H9 (cell line): ENCODE measurements at regions not wholly inside any gene's neighbourhood (a gene's known extent, or its start where the extent isn't known, plus 50 kb on each side); places are given as distances from the start of the nearest gene placed in this dataset.

ENCODE experiments used
- DNase-seq: peaks from one replicate; pipeline ENCODE4 v3.0.0-alpha.2; 2017
- H2AFZ ChIP-seq: one replicate; pipeline ENCODE4 v1.6.1; 2013; ENCODE audit warnings: mild to moderate bottlenecking, low read length, control low read depth, moderate library complexity
- H2AK5ac ChIP-seq: 2 replicates; pipeline ENCODE4 v1.6.1; 2013; ENCODE audit warnings: low read length, control low read depth, mixed read lengths; ENCODE audit not compliant: insufficient read length
- H2BK120ac ChIP-seq: one replicate; pipeline ENCODE4 v1.6.1; 2013; ENCODE audit warnings: low read depth, mild to moderate bottlenecking, low read length, control low read depth, inconsistent platforms; ENCODE audit not compliant: poor library complexity, severe bottlenecking
- H2BK12ac ChIP-seq: 2 replicates; pipeline ENCODE4 v1.6.1; 2013; ENCODE audit warnings: low read length, control low read depth, mixed read lengths, low read depth; ENCODE audit not compliant: insufficient read length
- H2BK15ac ChIP-seq: 2 replicates; pipeline ENCODE4 v1.6.1; 2013; ENCODE audit warnings: low read depth, low read length, control low read depth
- H2BK20ac ChIP-seq: one replicate; pipeline ENCODE4 v1.6.1; 2013; ENCODE audit warnings: low read depth, mild to moderate bottlenecking, low read length, control low read depth, inconsistent platforms; ENCODE audit not compliant: poor library complexity, severe bottlenecking
- H2BK5ac ChIP-seq: 2 replicates; pipeline ENCODE4 v1.6.1; 2013; ENCODE audit warnings: low read length, control low read depth, mixed read lengths; ENCODE audit not compliant: insufficient read length
- H3K14ac ChIP-seq: 2 replicates; pipeline ENCODE4 v1.6.1; 2013; ENCODE audit warnings: low read length, control low read depth; ENCODE audit not compliant: insufficient read depth
- H3K18ac ChIP-seq: 2 replicates; pipeline ENCODE4 v1.6.1; 2013; ENCODE audit warnings: low read depth, mild to moderate bottlenecking, mixed read lengths, low read length, control low read depth; ENCODE audit not compliant: insufficient read length
- H3K23ac ChIP-seq: 2 replicates; pipeline ENCODE4 v1.6.1; 2013; ENCODE audit warnings: low read length, control low read depth, mixed read lengths, low read depth; ENCODE audit not compliant: insufficient read length
- H3K23me2 ChIP-seq: 2 replicates; pipeline ENCODE4 v1.6.1; 2013; ENCODE audit warnings: low read depth, mild to moderate bottlenecking, mixed read lengths, low read length, control low read depth; ENCODE audit not compliant: insufficient read length, poor library complexity, severe bottlenecking
- H3K27ac ChIP-seq: 2 replicates; pipeline ENCODE4 v1.5.1; 2013; ENCODE audit warnings: low read length, control low read depth, mixed read lengths, low read depth; ENCODE audit not compliant: insufficient read length
- H3K27me3 ChIP-seq: 2 replicates; pipeline ENCODE4 v1.6.1; 2013; ENCODE audit warnings: low read length, control low read depth, inconsistent platforms; ENCODE audit not compliant: insufficient read depth
- H3K4ac ChIP-seq: 2 replicates; pipeline ENCODE4 v1.6.1; 2013; ENCODE audit warnings: low read depth, mild to moderate bottlenecking, control low read depth, inconsistent platforms, low read length, moderate library complexity
- H3K4me1 ChIP-seq: 2 replicates; pipeline ENCODE4 v1.6.1; 2013; ENCODE audit warnings: low read length, control low read depth, inconsistent platforms; ENCODE audit not compliant: insufficient read depth
- H3K4me2 ChIP-seq: 2 replicates; pipeline ENCODE4 v1.6.1; 2013; ENCODE audit warnings: low read length, control low read depth, mixed read lengths; ENCODE audit not compliant: insufficient read length, insufficient read depth
- H3K56ac ChIP-seq: 2 replicates; pipeline ENCODE4 v1.6.1; 2013; ENCODE audit warnings: low read depth, mild to moderate bottlenecking, mixed read lengths, low read length, control low read depth; ENCODE audit not compliant: insufficient read length
- H3K79me1 ChIP-seq: 2 replicates; pipeline ENCODE4 v1.6.1; 2013; ENCODE audit warnings: low read depth, mild to moderate bottlenecking, moderate library complexity, low read length, control low read depth, inconsistent platforms; ENCODE audit not compliant: insufficient read depth, poor library complexity, severe bottlenecking
- H3K79me2 ChIP-seq: 2 replicates; pipeline ENCODE4 v1.6.1; 2013; ENCODE audit warnings: low read length, control low read depth, inconsistent platforms; ENCODE audit not compliant: insufficient read depth
- H3K9ac ChIP-seq: 2 replicates; pipeline ENCODE4 v1.6.1; 2013; ENCODE audit warnings: low read length, control low read depth, mixed read lengths; ENCODE audit not compliant: insufficient read length; ENCODE audit errors: extremely low read depth
- H3K9me3 ChIP-seq: one replicate; pipeline ENCODE4 v1.6.1; 2013; ENCODE audit warnings: low read depth, low read length, inconsistent platforms; ENCODE audit not compliant: control insufficient read depth
- H3T11ph ChIP-seq: one replicate; pipeline ENCODE4 v1.6.1; 2013; ENCODE audit warnings: mild to moderate bottlenecking, low read length, control low read depth, inconsistent platforms
- H4K20me1 ChIP-seq: one replicate; pipeline ENCODE4 v1.6.1; 2013; ENCODE audit not compliant: control insufficient read depth, insufficient read length, insufficient read depth
- H4K5ac ChIP-seq: 2 replicates; pipeline ENCODE4 v1.6.1; 2013; ENCODE audit warnings: low read depth, mild to moderate bottlenecking, mixed read lengths, low read length, control low read depth; ENCODE audit not compliant: insufficient read length
- H4K8ac ChIP-seq: replicated peaks from 2 replicates; pipeline ENCODE4 v1.6.1; 2013; ENCODE audit warnings: low read length, control low read depth, mixed read lengths, low read depth; ENCODE audit not compliant: insufficient read length
- H4K91ac ChIP-seq: 2 replicates; pipeline ENCODE4 v1.6.1; 2013; ENCODE audit warnings: low read depth, mild to moderate bottlenecking, moderate library complexity, mixed read lengths, low read length, control low read depth; ENCODE audit not compliant: insufficient read length
- H3K27ac Mint-ChIP-seq, 3 experiments: 2 replicates in 2 of 3; 3 replicates in 1 of 3; pipeline ENCODE4 v1.8.0; 2020 to 2021; ENCODE audit warnings: mixed read lengths in 3 of 3, mild to moderate bottlenecking in 1 of 3, moderate library complexity in 1 of 3
- H3K27me3 Mint-ChIP-seq: 2 replicates; pipeline ENCODE4 v1.8.0; 2021; ENCODE audit warnings: low read depth, mild to moderate bottlenecking, moderate library complexity, mixed read lengths
- H3K36me3 Mint-ChIP-seq, 3 experiments: 2 replicates in 2 of 3; 3 replicates in 1 of 3; pipeline ENCODE4 v1.8.0; 2020 to 2021; ENCODE audit warnings: low read depth in 3 of 3, mixed read lengths in 3 of 3; ENCODE audit not compliant: insufficient read depth in 1 of 3
- H3K4me1 Mint-ChIP-seq, 2 experiments: 2 replicates each; pipeline ENCODE4 v1.8.0; 2020; ENCODE audit warnings: mixed read lengths in 2 of 2
- H3K4me3 Mint-ChIP-seq, 2 experiments: 2 replicates in 1 of 2; 3 replicates in 1 of 2; pipeline ENCODE4 v1.8.0; 2020 to 2021; ENCODE audit warnings: mild to moderate bottlenecking in 2 of 2, mixed read lengths in 2 of 2, moderate library complexity in 1 of 2
- H3K9me3 Mint-ChIP-seq, 2 experiments: 2 replicates in 1 of 2; 3 replicates in 1 of 2; pipeline ENCODE4 v1.8.0; 2020; ENCODE audit warnings: mild to moderate bottlenecking in 2 of 2, mixed read lengths in 2 of 2, moderate library complexity in 1 of 2
- WGBS: extraction: QIAGEN DNeasy Blood & Tissue Kit; methylation state at CpG from one replicate; pipeline ENCODE4 v1.1.7; 2013; ENCODE audit warnings: missing lambda C conversion rate, low lambda C conversion rate, mixed read lengths; ENCODE audit not compliant: insufficient read length; ENCODE audit errors: extremely low coverage; 5-methylcytosine and 5-hydroxymethylcytosine counted together
- TF ChIP-seq, protein P1 (sequence below): fragments of 200-600 bp; sonication (generic); conservative IDR thresholded peaks from 3 replicates; pipeline ENCODE4 v1.8.0; 2021; ENCODE audit warnings: antibody characterized with exemption, mild to moderate bottlenecking

DNA sequence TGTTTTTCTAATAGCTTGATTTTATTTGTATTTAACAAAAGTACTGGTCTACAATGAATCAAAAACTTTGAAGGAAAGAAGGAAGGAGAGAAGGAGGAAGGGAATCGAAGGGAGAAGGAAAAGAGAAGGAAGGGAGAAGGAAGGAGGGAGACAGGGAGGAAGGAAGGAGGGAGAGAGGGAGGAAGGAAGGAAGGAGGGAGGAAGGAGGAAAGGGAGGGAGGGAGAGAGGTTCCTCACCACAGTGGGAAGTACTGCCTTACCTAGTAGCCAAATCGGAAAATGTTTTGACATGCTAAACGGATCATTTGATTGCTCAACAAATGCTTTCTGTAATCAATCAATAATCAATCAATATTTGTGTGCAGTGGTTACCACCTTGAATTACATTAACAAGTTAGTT, 225.8 kb upstream of the CELF2 start:
- Mint-ChIP-seq H3K4me3 (no peak overlapping the region), H3K4me1 (peaks cover 41 to 46% of the 10 kb centered on the region in 2 experiments), H3K9me3 (no peaks in the 10 kb centered on the region), H3K27ac (peak overlapping the region in 1 of 3 experiments; percentile 71; a peak in 3 of 7 replicates), H3K27me3 (no peaks in the 10 kb centered on the region), H3K36me3 (no peaks in the 10 kb centered on the region)
- Histone ChIP-seq H3K79me1 (no peaks in the 10 kb centered on the region), H2BK120ac (no peak overlapping the region), H3K27ac (no peak overlapping the region), H3K9ac (no peak overlapping the region), H3K9me3 (no peaks in the 10 kb centered on the region), H3K18ac (no peak overlapping the region), H4K5ac (no peak overlapping the region), H2BK5ac (no peak overlapping the region), H4K91ac (no peak overlapping the region), H2BK12ac (no peak overlapping the region), H3K14ac (no peak overlapping the region), H4K8ac (no peak overlapping the region), H3T11ph (no peak overlapping the region), H3K4me1 (peaks cover 8% of the 10 kb centered on the region), H2BK20ac (no peak overlapping the region), H2BK15ac (no peak overlapping the region), H4K20me1 (no peaks in the 10 kb centered on the region), H3K23me2 (no peaks in the 10 kb centered on the region), H3K27me3 (no peaks in the 10 kb centered on the region), H2AK5ac (no peak overlapping the region), H3K79me2 (no peaks in the 10 kb centered on the region), H3K23ac (no peak overlapping the region), H3K4ac (no peak overlapping the region), H3K4me2 (no peak overlapping the region), H2AFZ (no peak overlapping the region), H3K56ac (no peak overlapping the region)
- no CpG with 5 or more reads among the region's 3 CpGs for WGBS
- no peak for DNase-seq
- TF ChIP-seq, protein P1, sequence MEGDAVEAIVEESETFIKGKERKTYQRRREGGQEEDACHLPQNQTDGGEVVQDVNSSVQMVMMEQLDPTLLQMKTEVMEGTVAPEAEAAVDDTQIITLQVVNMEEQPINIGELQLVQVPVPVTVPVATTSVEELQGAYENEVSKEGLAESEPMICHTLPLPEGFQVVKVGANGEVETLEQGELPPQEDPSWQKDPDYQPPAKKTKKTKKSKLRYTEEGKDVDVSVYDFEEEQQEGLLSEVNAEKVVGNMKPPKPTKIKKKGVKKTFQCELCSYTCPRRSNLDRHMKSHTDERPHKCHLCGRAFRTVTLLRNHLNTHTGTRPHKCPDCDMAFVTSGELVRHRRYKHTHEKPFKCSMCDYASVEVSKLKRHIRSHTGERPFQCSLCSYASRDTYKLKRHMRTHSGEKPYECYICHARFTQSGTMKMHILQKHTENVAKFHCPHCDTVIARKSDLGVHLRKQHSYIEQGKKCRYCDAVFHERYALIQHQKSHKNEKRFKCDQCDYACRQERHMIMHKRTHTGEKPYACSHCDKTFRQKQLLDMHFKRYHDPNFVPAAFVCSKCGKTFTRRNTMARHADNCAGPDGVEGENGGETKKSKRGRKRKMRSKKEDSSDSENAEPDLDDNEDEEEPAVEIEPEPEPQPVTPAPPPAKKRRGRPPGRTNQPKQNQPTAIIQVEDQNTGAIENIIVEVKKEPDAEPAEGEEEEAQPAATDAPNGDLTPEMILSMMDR: no peak
